ENCODE measurements at regions not wholly inside any gene's neighbourhood (a gene's known extent, or its start where the extent isn't known, plus 50 kb on each side); places are given as distances from the start of the nearest gene placed in this dataset.

DNA sequence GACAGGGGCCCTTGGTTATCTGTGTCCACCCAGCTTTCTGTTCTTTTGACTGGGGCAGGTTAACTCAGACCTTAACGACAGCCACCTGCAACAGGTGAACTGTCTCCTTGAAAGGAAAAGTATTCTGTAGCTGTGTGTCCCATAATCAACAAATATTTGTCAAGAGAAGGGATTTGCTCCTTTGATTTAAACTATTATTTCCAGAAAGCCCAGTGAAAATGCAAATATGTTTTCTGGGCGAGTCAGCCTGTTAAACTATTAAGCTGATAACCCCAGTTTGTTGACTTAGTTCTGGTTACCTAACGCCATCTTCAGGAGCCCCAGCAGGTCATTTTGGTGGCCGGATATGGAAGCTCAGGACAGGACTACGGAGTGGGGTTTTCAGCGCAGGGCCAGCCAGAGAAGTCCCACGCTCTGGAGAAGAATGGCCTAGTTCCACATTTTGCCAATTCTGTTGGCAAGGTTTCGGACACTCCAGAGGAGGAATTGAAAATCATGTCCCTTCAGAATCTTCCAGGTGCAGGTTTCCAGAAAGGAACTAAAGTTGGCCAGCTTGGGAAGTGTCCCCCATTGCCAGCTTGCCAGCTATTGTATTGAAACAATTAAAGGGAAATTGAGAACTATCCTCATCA, 54.5 kb downstream of the ADRA2A start:
- DNase-seq (ENCODE audit: low spot score) = no peak

DNA sequence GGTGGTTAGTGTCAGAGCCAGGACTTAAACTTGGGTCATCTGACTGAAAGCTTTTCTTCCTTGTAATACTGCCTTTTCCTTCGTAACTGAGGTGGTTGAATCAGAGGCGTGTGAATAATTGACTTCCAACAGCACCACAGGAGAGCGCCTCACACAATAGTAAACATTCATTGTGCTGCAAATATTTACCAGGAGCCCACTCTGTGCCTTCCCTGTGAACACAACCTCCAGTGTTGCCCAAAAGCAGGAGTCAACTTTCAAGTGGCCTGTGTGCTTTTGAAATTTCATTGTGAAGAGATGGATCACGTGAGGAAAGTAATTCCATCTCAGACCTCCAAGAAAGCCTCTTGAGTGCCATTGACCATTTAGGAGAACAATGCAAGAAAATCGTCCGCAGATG, 60.2 kb downstream of the ADRA2A start:
- DNase-seq (ENCODE audit: low spot score) = no peak

DNA sequence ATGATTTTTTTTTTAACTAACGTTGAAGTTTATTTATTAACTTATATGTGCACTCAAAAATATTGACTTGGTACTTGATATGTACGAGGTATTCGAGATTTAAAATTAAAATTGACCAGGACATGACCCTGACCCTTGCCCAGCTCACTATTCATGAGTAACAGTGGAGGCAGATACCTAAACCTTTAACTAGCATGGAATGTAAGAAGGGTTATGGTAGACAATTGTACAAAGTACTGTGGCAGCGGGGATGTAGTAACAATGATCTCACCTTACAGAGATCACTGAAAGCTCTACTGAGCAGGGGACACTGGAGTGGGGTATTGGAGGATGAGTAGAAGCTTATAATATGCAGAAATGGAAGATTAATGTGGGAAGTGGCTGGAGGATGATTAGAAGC, 60.8 kb downstream of the ADRA2A start:
- DNase-seq (ENCODE audit: low spot score) = no peak

GRCh38 chr10:111138544-111138943, 61.7 kb downstream of the ADRA2A start:
- no peak for DNase-seq (ENCODE audit: low spot score)

DNA sequence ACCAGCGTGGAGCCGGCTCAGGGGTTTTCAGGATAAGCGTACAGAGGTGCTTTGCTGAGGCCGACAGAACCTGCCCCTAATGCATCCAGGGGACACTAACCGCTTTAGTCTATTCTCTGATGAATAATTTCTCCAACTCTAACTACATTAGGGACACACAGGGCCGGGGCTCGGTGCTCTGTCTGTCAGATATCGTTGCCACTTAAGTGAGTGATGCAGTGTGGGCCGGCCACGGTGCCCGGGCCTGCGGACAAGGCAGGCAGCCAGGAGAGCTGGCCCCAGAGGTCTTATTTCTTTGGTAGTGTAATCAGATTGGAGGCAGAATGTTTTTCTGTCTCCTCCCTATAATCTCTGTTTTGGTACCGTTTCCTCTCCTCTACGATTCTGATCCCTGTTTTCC, 62.7 kb downstream of the ADRA2A start:
- no peak for DNase-seq (ENCODE audit: low spot score)

DNA sequence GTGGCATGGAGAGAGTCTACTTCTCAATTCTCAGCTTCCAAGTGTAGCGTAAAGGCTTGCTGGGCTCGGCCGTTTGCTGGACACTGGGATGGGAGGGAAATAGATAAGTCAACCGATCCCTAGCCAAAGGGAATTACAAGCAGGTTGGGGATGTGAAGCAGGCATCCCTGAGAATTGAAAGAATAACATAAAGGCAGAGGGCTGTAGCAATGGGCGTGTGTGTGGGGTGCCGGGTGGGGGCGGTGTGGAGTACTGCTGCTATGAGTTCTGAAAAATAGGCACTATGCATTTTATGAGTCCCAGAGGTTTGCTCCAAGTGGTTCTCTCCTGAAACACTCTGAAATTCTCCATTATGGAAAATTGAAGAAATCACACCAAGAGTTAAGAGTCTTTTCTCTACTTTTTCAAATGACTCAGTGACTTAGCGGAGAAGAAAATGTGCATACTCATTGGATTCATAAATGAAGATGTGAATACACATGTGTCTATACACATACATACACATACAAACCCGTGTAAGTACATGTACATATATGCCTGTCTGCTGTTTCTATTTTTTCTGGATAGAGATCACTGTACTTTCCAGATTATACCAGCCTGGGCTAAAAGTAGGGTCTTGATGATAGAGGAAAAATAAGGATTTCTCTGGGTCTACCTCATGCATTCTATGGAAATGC, 65.4 kb downstream of the ADRA2A start:
- DNase-seq (ENCODE audit: low spot score) = no peak

GRCh38 chr10:111146025-111146640, 69.3 kb downstream of the ADRA2A start:
- no peak for DNase-seq (ENCODE audit: low spot score)

DNA sequence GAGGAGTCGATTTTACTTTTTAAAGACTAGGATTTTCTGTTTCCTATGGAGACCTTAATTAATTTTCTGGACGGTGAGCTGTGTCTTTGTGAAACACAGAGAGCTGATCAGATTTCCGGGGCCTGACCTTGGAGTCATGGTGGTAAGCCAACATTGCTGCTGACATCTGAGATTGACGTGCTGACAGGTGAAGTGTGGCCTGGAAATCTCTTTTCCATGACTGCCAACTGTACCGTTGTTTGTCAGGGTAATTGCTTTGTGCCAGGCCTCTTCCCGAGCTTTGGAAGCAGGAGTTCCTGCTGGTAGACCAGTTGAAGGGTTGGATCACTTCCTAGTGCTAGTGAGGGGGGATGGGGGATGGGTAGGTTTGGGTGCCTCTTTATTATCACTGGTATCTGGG, 71.2 kb downstream of the ADRA2A start:
- no peak for DNase-seq (ENCODE audit: low spot score)

- DNase-seq (ENCODE audit: low spot score) = no peak
Observed at GRCh38 chr10:111148440-111148839, 71.6 kb downstream of the ADRA2A start.

GRCh38 chr10:111150691-111151090, 73.9 kb downstream of the ADRA2A start:
- DNase-seq (ENCODE audit: low spot score) = no peak

DNA sequence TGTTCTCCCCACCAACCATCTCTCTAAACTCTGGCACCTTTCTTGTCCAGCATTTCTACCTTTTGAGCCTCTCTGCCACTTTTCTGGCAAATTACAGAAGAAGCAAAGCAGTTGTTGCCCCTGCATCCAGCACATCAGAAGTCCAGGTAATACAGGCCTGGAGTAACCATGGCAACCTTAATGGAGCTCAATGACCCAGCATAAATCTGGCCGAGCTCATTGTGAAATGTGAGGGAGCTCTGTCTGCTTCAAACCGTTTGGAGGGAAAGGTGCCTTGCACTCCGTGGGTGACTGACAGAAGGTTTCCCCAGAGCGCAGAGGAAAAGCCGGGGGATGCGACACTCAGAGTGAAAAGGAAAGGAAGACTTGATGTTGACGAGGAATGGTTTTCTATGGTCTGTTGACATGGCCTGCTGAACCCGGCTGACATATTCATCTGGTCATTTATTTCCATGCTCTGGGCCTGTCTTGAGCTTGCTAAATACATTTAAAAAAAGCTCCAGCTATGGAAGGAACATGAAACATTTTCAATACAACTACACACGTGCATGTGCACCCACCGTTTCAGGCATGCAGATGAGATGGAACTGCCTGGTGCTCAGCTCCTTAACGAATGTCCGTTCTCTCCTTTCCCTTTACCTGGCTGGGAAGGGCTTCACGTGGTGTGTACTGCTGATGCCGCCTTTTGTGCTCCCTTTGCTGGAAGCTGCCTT, 74.9 kb downstream of the ADRA2A start:
- no peak for DNase-seq (ENCODE audit: low spot score)

GRCh38 chr10:111156754-111157153, 79.9 kb downstream of the ADRA2A start:
- no peak for DNase-seq (ENCODE audit: low spot score)

DNA sequence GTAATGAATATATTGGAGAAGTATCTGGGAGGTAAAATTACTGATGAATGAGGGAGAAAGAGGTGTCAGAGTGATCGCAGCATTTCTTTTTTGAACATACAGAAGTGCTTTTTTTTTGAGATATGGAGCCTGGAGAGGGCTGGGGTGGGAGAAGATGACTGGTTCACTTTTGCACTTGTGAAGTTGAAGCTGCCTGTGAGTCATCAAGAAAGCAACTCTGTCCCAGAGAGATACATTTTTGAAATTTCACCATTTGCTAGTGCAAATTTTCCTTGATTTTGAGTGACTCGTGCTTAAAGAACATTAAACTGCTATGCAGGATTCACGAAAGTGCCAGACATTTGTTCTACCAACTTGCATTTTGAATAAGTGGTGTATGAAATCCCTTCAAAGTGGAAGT, 81.8 kb downstream of the ADRA2A start:
- no peak for DNase-seq (ENCODE audit: low spot score)

DNA sequence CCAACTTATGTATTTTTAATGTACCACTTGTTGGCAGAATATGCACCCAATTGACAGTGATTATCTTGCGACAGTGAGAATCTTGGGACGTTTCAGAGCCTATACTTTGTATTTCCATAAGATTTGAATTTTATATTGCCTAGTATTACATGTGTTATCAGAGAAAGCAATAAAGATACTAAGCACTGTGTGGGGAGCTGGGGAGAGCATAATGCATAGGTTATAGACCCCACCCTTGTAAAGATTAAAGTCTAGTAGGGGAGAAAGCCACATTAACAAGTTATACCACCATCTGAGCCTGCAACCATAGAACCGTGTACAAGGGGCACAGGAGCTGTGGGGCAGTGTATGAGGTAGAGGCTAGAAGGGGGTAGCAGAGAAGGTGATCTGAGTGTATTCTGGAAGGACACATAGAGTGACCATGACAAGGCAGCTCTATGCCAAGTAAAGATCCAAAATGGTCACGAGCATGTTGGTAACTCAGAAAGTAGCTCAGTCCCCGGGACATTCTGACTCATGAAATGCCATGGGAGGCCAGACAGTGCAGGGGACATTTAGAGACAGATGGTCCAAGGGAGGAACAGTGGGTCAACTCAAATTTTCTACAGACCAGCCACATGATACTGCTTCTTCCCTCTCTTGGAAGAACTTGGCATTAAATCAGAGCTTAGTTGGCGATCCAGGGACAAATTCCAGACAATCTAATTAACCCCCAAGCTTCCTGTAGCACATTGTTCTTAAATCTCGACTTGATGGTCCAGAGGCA, 84.5 kb downstream of the ADRA2A start:
- no peak for DNase-seq (ENCODE audit: low spot score)

DNA sequence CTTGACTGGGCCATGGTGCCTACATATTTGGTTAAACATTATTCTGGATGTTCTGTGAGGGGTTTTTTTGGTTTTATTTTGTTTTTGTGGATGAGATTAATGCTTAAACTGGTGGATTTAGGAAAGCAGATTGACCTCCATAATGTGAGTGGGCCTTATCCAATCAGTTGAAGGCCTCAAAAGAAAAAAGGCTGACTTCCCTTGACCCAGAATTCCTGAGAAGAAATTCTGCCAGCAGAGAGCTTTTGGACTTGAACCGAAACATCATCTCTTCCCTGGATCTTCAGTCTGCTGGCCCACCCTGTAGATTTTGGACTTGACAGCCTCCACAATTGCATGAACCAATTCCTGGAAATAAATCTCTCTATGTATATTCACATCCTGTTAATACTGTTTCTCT, 94.4 kb downstream of the ADRA2A start:
- no peak for DNase-seq (ENCODE audit: low spot score)

GRCh38 chr10:111175787-111176186, 99.0 kb downstream of the ADRA2A start:
- no peak for DNase-seq (ENCODE audit: low spot score)

- DNase-seq (ENCODE audit: low spot score) = no peak
Observed at GRCh38 chr10:111177379-111177778, 100.5 kb downstream of the ADRA2A start.

GRCh38 chr10:111179514-111179913, 102.7 kb downstream of the ADRA2A start:
- DNase-seq (ENCODE audit: low spot score) = no peak

- DNase-seq (ENCODE audit: low spot score) = no peak
Observed at GRCh38 chr10:111186358-111186757, 109.5 kb downstream of the ADRA2A start.

DNA sequence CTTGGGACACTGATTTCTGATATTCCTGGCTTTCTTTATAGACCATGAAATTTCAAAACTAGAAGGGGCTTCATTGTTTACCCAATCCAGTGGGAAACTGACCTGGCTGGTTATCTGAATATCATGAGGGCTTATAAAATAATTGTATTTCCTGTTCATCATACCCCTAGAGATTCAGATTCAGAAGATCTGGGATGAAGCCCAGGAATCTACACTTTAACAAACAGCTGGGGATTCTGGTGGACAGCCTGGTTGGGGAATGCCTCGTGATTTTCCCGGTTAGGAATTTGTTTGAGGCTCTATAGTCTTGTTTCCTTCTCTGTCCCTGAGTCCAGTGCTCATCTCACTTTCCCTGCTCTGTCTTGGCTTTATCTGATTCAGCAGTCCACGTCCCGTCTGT, 110.3 kb downstream of the ADRA2A start:
- no peak for DNase-seq (ENCODE audit: low spot score)

- no peak for DNase-seq (ENCODE audit: low spot score)
Observed at GRCh38 chr10:111199587-111199986, 122.8 kb downstream of the ADRA2A start.

- DNase-seq (ENCODE audit: low spot score) = no peak
Observed at GRCh38 chr10:111200505-111201186, 123.8 kb downstream of the ADRA2A start.

Measured in CD4-positive, alpha-beta T cell treated with Interleukin-15 for 4 hours (primary cell).